ENCODE measurements at regions not wholly inside any gene's neighbourhood (a gene's known extent, or its start where the extent isn't known, plus 50 kb on each side); places are given as distances from the start of the nearest gene placed in this dataset.

- DNase-seq (ENCODE audit: low read depth in 4 of 4, low spot score in 2 of 4): no peak
These were observed 1150.7 kb upstream of the WWC1 start for GRCh38 chr5:167140548-167141291.

- no peak for DNase-seq (ENCODE audit: low read depth in 4 of 4, low spot score in 2 of 4)
These were observed 1147.7 kb upstream of the WWC1 start for GRCh38 chr5:167143716-167144115.

GRCh38 chr5:167145841-167146240 lies 1145.6 kb upstream of the WWC1 start:
- no peak for DNase-seq (ENCODE audit: low read depth in 4 of 4, low spot score in 2 of 4)

GRCh38 chr5:167147879-167148278 lies 1143.6 kb upstream of the WWC1 start:
- DNase-seq (ENCODE audit: low read depth in 4 of 4, low spot score in 2 of 4): no peak

GRCh38 chr5:167150661-167151060 lies 1140.8 kb upstream of the WWC1 start:
- DNase-seq (ENCODE audit: low read depth in 4 of 4, low spot score in 2 of 4): no peak

- no peak for DNase-seq (ENCODE audit: low read depth in 4 of 4, low spot score in 2 of 4)
These were observed 1138.9 kb upstream of the WWC1 start for GRCh38 chr5:167152561-167152960.

GRCh38 chr5:167155387-167156005 lies 1135.9 kb upstream of the WWC1 start:
- DNase-seq (ENCODE audit: low read depth in 4 of 4, low spot score in 2 of 4): no peak

- DNase-seq (ENCODE audit: low read depth in 4 of 4, low spot score in 2 of 4): no peak
These were observed 1135.0 kb upstream of the WWC1 start for GRCh38 chr5:167156446-167156845.

- DNase-seq (ENCODE audit: low read depth in 4 of 4, low spot score in 2 of 4): no peak
These were observed 1132.9 kb upstream of the WWC1 start for GRCh38 chr5:167158588-167158987.

- no peak for DNase-seq (ENCODE audit: low read depth in 4 of 4, low spot score in 2 of 4)
These were observed 1131.1 kb upstream of the WWC1 start for GRCh38 chr5:167160388-167160787.

- DNase-seq (ENCODE audit: low read depth in 4 of 4, low spot score in 2 of 4): no peak
These were observed 1124.7 kb upstream of the WWC1 start for GRCh38 chr5:167166696-167167095.

GRCh38 chr5:167167191-167167795 lies 1124.2 kb upstream of the WWC1 start:
- no peak for DNase-seq (ENCODE audit: low read depth in 4 of 4, low spot score in 2 of 4)

GRCh38 chr5:167168971-167169370 lies 1122.5 kb upstream of the WWC1 start:
- DNase-seq (ENCODE audit: low read depth in 4 of 4, low spot score in 2 of 4): no peak

- DNase-seq (ENCODE audit: low read depth in 4 of 4, low spot score in 2 of 4): no peak
These were observed 1120.4 kb upstream of the WWC1 start for GRCh38 chr5:167171056-167171455.

GRCh38 chr5:167177736-167178135 lies 1113.7 kb upstream of the WWC1 start:
- peak in 2 of 4 donors; percentile 16 for DNase-seq (ENCODE audit: low read depth in 4 of 4, low spot score in 2 of 4)

GRCh38 chr5:167180906-167181305 lies 1110.5 kb upstream of the WWC1 start:
- no peak for DNase-seq (ENCODE audit: low read depth in 4 of 4, low spot score in 2 of 4)

GRCh38 chr5:167205881-167206280 lies 1085.6 kb upstream of the WWC1 start:
- no peak for DNase-seq (ENCODE audit: low read depth in 4 of 4, low spot score in 2 of 4)

GRCh38 chr5:167207081-167207480 lies 1084.4 kb upstream of the WWC1 start:
- DNase-seq (ENCODE audit: low read depth in 4 of 4, low spot score in 2 of 4): no peak

- DNase-seq (ENCODE audit: low read depth in 4 of 4, low spot score in 2 of 4): no peak
These were observed 1082.5 kb upstream of the WWC1 start for GRCh38 chr5:167208911-167209310.

GRCh38 chr5:167217097-167217743 lies 1074.2 kb upstream of the WWC1 start:
- no peak for DNase-seq (ENCODE audit: low read depth in 4 of 4, low spot score in 2 of 4)

- no peak for DNase-seq (ENCODE audit: low read depth in 4 of 4, low spot score in 2 of 4)
These were observed 1072.1 kb upstream of the WWC1 start for GRCh38 chr5:167219298-167219697.

GRCh38 chr5:167226386-167226785 lies 1065.1 kb upstream of the WWC1 start:
- DNase-seq (ENCODE audit: low read depth in 4 of 4, low spot score in 2 of 4): no peak

Measured in left renal cortex interstitium (tissue), 4 donors.